Esophagus squamous epithelium (tissue), 5 donors: ENCODE measurements at regions not wholly inside any gene's neighbourhood (a gene's known extent, or its start where the extent isn't known, plus 50 kb on each side); places are given as distances from the start of the nearest gene placed in this dataset.

ENCODE experiments used
- DNase-seq: peaks from one replicate; lab custom pipeline; 2025; lab: John Stamatoyannopoulos, UW
- H3K27ac ChIP-seq, 4 donors: fragments of 200-600 bp; sonication (generic); one replicate each; pipeline ENCODE4 v1.5.1; 2016 to 2019; ENCODE audit warnings: mild to moderate bottlenecking in 1 of 4
- H3K27me3 ChIP-seq, 4 donors: fragments of 200-600 bp; sonication (generic); 1 replicate in 3 of 4; 2 replicates in 1 of 4; pipeline versions ENCODE4 v1.5.1 to v1.6.0; 2017 to 2021; ENCODE audit warnings: antibody characterized with exemption in 1 of 4
- H3K36me3 ChIP-seq, 3 donors: fragments of 200-600 bp; sonication (generic); one replicate each; pipeline ENCODE4 v1.5.1; 2016 to 2019
- H3K4me1 ChIP-seq, 3 donors: fragments of 200-600 bp; sonication (generic); one replicate each; pipeline ENCODE4 v1.5.1; 2017 to 2019
- H3K4me3 ChIP-seq, 4 donors: fragments of 200-600 bp; sonication (generic); 1 replicate in 3 of 4; 2 replicates in 1 of 4; pipeline ENCODE4 v1.5.1; 2016 to 2019; ENCODE audit warnings: mild to moderate bottlenecking in 2 of 4, moderate library complexity in 1 of 4
- H3K9me3 ChIP-seq, 3 donors: fragments of 200-600 bp; sonication (generic); one replicate each; pipeline ENCODE4 v1.5.1; 2016 to 2019
- POLR2A ChIP-seq, 4 donors: fragments of 450-650 bp; IDR thresholded peaks; one replicate each; pipeline ENCODE4 v1.6.1; 2017; ENCODE audit warnings: antibody characterized with exemption in 4 of 4, mild to moderate bottlenecking in 4 of 4, moderate library complexity in 3 of 4
- WGBS, 2 donors: methylation state at CpG; one replicate each; pipeline ENCODE4 v1.1.5; 2018; 5-methylcytosine and 5-hydroxymethylcytosine counted together
- intact Hi-C: fragments of 100-400 bp; cut with DNase I; formaldehyde crosslinking; loops from one replicate; pipeline ENCODE4 v1.15.0; 2022
- TF ChIP-seq, protein P1 (sequence below), 6 experiments: fragments of 450-650 bp in 4 of 6; fragments of 200-600 bp in 2 of 6; sonication (generic) in 2 of 6; IDR thresholded peaks; one replicate each; pipeline ENCODE4 v1.5.1; 2016 to 2019; ENCODE audit warnings: antibody characterized with exemption in 6 of 6, mild to moderate bottlenecking in 4 of 6, moderate library complexity in 4 of 6
- donor health status: DM: yes; HTN: yes; CAD: no.

DNA sequence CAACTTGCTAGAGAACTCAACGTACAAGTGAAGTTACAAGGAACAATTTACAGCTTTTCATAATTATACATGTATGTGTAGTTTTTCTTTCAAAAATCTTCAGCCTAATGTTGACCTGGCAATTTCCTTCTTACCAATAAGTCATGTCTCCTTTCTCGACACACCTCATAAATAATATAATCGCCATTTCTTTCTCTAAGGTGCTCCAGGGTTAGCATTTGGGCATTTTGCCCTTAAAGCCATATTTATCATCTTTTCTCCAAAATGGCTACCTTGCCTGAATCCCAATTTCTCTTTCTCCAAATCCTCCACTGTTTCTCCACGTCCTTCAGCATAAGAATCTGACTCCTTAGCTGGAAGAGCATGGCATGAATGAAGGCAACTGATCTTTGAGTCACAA lies 50.3 kb upstream of the RAB27B start:
- intact Hi-C loops = no loop called here
- Histone ChIP-seq H3K4me1 (peaks cover 4 to 32% (median 8%) of the 10 kb centered on the region in 3 donors), H3K27me3 (no peaks in the 10 kb centered on the region), H3K9me3 (no peaks in the 10 kb centered on the region), H3K27ac (no peak overlapping the region), H3K36me3 (no peaks in the 10 kb centered on the region), H3K4me3 (no peak overlapping the region)
- 51 to 53% methylated on average over 4 of the region's 4 CpGs for WGBS, 2 donors
- DNase-seq = no peak
- TF ChIP-seq, protein P1, sequence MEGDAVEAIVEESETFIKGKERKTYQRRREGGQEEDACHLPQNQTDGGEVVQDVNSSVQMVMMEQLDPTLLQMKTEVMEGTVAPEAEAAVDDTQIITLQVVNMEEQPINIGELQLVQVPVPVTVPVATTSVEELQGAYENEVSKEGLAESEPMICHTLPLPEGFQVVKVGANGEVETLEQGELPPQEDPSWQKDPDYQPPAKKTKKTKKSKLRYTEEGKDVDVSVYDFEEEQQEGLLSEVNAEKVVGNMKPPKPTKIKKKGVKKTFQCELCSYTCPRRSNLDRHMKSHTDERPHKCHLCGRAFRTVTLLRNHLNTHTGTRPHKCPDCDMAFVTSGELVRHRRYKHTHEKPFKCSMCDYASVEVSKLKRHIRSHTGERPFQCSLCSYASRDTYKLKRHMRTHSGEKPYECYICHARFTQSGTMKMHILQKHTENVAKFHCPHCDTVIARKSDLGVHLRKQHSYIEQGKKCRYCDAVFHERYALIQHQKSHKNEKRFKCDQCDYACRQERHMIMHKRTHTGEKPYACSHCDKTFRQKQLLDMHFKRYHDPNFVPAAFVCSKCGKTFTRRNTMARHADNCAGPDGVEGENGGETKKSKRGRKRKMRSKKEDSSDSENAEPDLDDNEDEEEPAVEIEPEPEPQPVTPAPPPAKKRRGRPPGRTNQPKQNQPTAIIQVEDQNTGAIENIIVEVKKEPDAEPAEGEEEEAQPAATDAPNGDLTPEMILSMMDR (IDR thresholded peaks at IDR 0.05) = no peak
- no peak for TF ChIP-seq POLR2A (IDR thresholded peaks at IDR 0.05)
